Loucy (cell line): ENCODE measurements at regions not wholly inside any gene's neighbourhood (a gene's known extent, or its start where the extent isn't known, plus 50 kb on each side); places are given as distances from the start of the nearest gene placed in this dataset.

Experiments used
- H2AFZ ChIP-seq: fragments of 200-600 bp; sonication (generic); 2 replicates; pipeline ENCODE4 v1.6.0; 2016; ENCODE audit warnings: antibody characterized with exemption, mild to moderate bottlenecking, low read length, moderate library complexity
- H3F3A ChIP-seq: fragments of 200-600 bp; 2 replicates; pipeline ENCODE4 v1.6.0; 2016; ENCODE audit warnings: antibody characterized with exemption, low read depth, mild to moderate bottlenecking
- H3K27me3 ChIP-seq: fragments of 200-600 bp; sonication (generic); 2 replicates; pipeline ENCODE4 v1.6.1; 2014; ENCODE audit warnings: low read length, mild to moderate bottlenecking; ENCODE audit not compliant: insufficient read depth, poor library complexity, severe bottlenecking
- H3K36me3 ChIP-seq: fragments of 200-600 bp; sonication (generic); 2 replicates; pipeline ENCODE4 v1.6.1; 2016; ENCODE audit warnings: low read length; ENCODE audit not compliant: insufficient read depth
- H3K4me1 ChIP-seq: fragments of 200-600 bp; sonication (generic); 2 replicates; pipeline ENCODE4 v1.5.1; 2014; ENCODE audit warnings: low read length, mild to moderate bottlenecking; ENCODE audit not compliant: insufficient read depth, poor library complexity, severe bottlenecking
- H3K4me2 ChIP-seq: fragments of 200-600 bp; sonication (generic); 2 replicates; pipeline ENCODE4 v1.6.0; 2014; ENCODE audit warnings: antibody characterized with exemption, low read length, low read depth, mild to moderate bottlenecking; ENCODE audit not compliant: poor library complexity, severe bottlenecking
- H3K4me3 ChIP-seq: fragments of 200-600 bp; sonication (generic); 2 replicates; pipeline ENCODE4 v1.5.1; 2014; ENCODE audit warnings: low read length, mild to moderate bottlenecking, mixed read lengths; ENCODE audit not compliant: poor library complexity, severe bottlenecking
- H3K79me2 ChIP-seq: fragments of 200-600 bp; sonication (generic); 2 replicates; pipeline ENCODE4 v1.6.1; 2014; ENCODE audit warnings: low read length; ENCODE audit not compliant: insufficient read depth
- H3K9ac ChIP-seq: fragments of 200-600 bp; sonication (generic); 2 replicates; pipeline ENCODE4 v1.6.0; 2014; ENCODE audit warnings: mild to moderate bottlenecking, low read depth, low read length, moderate library complexity; ENCODE audit not compliant: poor library complexity, severe bottlenecking
- H3K9me2 ChIP-seq: fragments of 200-600 bp; sonication (generic); replicated peaks from 2 replicates; pipeline ENCODE4 v1.6.1; 2016; ENCODE audit warnings: low read depth, low read length, mixed read lengths
- H3K9me3 ChIP-seq: fragments of 200-600 bp; sonication (generic); 2 replicates; pipeline ENCODE4 v1.6.1; 2014; ENCODE audit warnings: mild to moderate bottlenecking, antibody characterized with exemption, low read length, low read depth; ENCODE audit not compliant: insufficient read depth
- H4K20me1 ChIP-seq: fragments of 200-600 bp; sonication (generic); 2 replicates; pipeline ENCODE4 v1.6.0; 2014; ENCODE audit warnings: antibody characterized with exemption, low read length, mild to moderate bottlenecking; ENCODE audit not compliant: insufficient read depth, poor library complexity, severe bottlenecking
- CTCF ChIP-seq: fragments of 200-600 bp; sonication (generic); conservative IDR thresholded peaks from 2 replicates; pipeline ENCODE4 v1.5.1; 2014; ENCODE audit warnings: mild to moderate bottlenecking, antibody characterized with exemption, low read length
- EZH2phosphoT487 ChIP-seq: fragments of 200-600 bp; IDR thresholded peaks from 2 replicates; pipeline ENCODE4 v1.6.1; 2018; ENCODE audit warnings: antibody characterized with exemption, mild to moderate bottlenecking, moderate library complexity, borderline replicate concordance

GRCh38 chr1:191305370-191305769 lies 827.7 kb upstream of the BRINP3 start:
- Histone ChIP-seq H3K79me2 (no peaks in the 10 kb centered on the region), H3K4me1 (no peaks in the 10 kb centered on the region), H2AFZ (no peak overlapping the region), H3K9ac (no peak overlapping the region), H3K36me3 (no peaks in the 10 kb centered on the region), H3K27me3 (no peaks in the 10 kb centered on the region), H3K4me2 (no peak overlapping the region), H3K9me3 (no peaks in the 10 kb centered on the region), H3K9me2 (no peaks in the 10 kb centered on the region), H3F3A (no peaks in the 10 kb centered on the region), H4K20me1 (no peaks in the 10 kb centered on the region), H3K4me3 (no peak overlapping the region)
- no peak for TF ChIP-seq EZH2phosphoT487
- TF ChIP-seq CTCF: no peak

GRCh38 chr1:191306916-191307315 lies 829.3 kb upstream of the BRINP3 start:
- no peaks in the 10 kb centered on the region for H3K36me3 ChIP-seq
- H3K9ac ChIP-seq: no peak overlapping the region
- no peaks in the 10 kb centered on the region for H3K9me2 ChIP-seq
- no peak overlapping the region for H3K4me2 ChIP-seq
- no peaks in the 10 kb centered on the region for H3K4me1 ChIP-seq
- H3F3A ChIP-seq: no peaks in the 10 kb centered on the region
- H3K4me3 ChIP-seq: no peak overlapping the region
- H3K27me3 ChIP-seq: no peaks in the 10 kb centered on the region
- no peaks in the 10 kb centered on the region for H3K79me2 ChIP-seq
- no peaks in the 10 kb centered on the region for H4K20me1 ChIP-seq
- no peaks in the 10 kb centered on the region for H3K9me3 ChIP-seq
- no peak for TF ChIP-seq CTCF
- TF ChIP-seq EZH2phosphoT487: no peak
- H2AFZ ChIP-seq: no peak overlapping the region

- Histone ChIP-seq H3K36me3 (no peaks in the 10 kb centered on the region), H2AFZ (no peak overlapping the region), H3K9me2 (no peaks in the 10 kb centered on the region), H3K4me2 (no peak overlapping the region), H3K27me3 (no peaks in the 10 kb centered on the region), H3K9ac (no peak overlapping the region), H3K4me3 (no peak overlapping the region), H3F3A (no peaks in the 10 kb centered on the region), H4K20me1 (no peaks in the 10 kb centered on the region), H3K9me3 (no peaks in the 10 kb centered on the region), H3K79me2 (no peaks in the 10 kb centered on the region), H3K4me1 (no peaks in the 10 kb centered on the region)
- TF ChIP-seq CTCF: no peak
- TF ChIP-seq EZH2phosphoT487: no peak
Measured at GRCh38 chr1:191320062-191320461, 838.2 kb upstream of the RGS18 start.
